GM23338 (cell line): ENCODE measurements at regions not wholly inside any gene's neighbourhood (a gene's known extent, or its start where the extent isn't known, plus 50 kb on each side); places are given as distances from the start of the nearest gene placed in this dataset.

ENCODE experiments used
- EZH2 ChIP-seq: fragments of 200-600 bp; sonication (generic); IDR thresholded peaks from one replicate; pipeline ENCODE4 v1.8.0; 2017; ENCODE audit warnings: antibody characterized with exemption, mild to moderate bottlenecking, low read depth; ENCODE audit not compliant: unreplicated experiment
- EZH2phosphoT487 ChIP-seq: fragments of 200-600 bp; sonication (generic); IDR thresholded peaks from one replicate; pipeline ENCODE4 v1.8.1; 2018; ENCODE audit warnings: antibody characterized with exemption; ENCODE audit not compliant: unreplicated experiment
- JUNB ChIP-seq: IDR thresholded peaks from one replicate; pipeline ENCODE4 v1.6.1; 2016; ENCODE audit warnings: antibody characterized with exemption; ENCODE audit not compliant: unreplicated experiment
- TF ChIP-seq, protein P1 (sequence below), 2 experiments: fragments of 200-600 bp in 1 of 2; sonication (generic) in 1 of 2; conservative IDR thresholded peaks; 2 replicates each; pipeline versions ENCODE4 v1.5.1 to v1.6.1; 2016 to 2017; ENCODE audit warnings: antibody characterized with exemption in 2 of 2, low read depth in 2 of 2, mild to moderate bottlenecking in 2 of 2, moderate library complexity in 1 of 2
- TF ChIP-seq, protein P2 (sequence below): IDR thresholded peaks from one replicate; pipeline ENCODE4 v1.6.1; 2018; ENCODE audit warnings: antibody characterized with exemption; ENCODE audit not compliant: unreplicated experiment

DNA sequence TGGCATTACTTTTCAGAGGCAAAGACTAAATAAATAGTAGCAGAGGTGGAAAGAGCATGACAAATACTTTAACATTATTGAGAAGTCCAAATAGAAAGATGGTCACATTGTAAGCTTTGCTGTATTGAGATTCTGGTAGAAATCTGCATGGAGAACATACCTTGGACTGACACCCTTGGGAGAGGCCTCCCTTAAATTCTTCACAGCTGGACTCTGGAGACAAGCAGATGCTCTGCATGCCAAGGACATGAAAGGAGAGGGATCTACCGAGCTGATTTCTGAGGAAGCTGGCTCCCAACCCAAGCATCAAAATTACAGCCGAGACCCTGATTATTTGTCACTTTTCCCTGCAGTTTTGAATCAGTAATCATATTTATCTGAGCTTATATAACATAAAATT, 212.5 kb upstream of the COL8A1 start:
- TF ChIP-seq, protein P1, sequence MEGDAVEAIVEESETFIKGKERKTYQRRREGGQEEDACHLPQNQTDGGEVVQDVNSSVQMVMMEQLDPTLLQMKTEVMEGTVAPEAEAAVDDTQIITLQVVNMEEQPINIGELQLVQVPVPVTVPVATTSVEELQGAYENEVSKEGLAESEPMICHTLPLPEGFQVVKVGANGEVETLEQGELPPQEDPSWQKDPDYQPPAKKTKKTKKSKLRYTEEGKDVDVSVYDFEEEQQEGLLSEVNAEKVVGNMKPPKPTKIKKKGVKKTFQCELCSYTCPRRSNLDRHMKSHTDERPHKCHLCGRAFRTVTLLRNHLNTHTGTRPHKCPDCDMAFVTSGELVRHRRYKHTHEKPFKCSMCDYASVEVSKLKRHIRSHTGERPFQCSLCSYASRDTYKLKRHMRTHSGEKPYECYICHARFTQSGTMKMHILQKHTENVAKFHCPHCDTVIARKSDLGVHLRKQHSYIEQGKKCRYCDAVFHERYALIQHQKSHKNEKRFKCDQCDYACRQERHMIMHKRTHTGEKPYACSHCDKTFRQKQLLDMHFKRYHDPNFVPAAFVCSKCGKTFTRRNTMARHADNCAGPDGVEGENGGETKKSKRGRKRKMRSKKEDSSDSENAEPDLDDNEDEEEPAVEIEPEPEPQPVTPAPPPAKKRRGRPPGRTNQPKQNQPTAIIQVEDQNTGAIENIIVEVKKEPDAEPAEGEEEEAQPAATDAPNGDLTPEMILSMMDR (conservative IDR thresholded peaks at IDR 0.05; ENCODE audit: low read depth in 2 of 2): no peak
- TF ChIP-seq EZH2 (no peak), JUNB (no peak), EZH2phosphoT487 (no peak)
- TF ChIP-seq, protein P2, sequence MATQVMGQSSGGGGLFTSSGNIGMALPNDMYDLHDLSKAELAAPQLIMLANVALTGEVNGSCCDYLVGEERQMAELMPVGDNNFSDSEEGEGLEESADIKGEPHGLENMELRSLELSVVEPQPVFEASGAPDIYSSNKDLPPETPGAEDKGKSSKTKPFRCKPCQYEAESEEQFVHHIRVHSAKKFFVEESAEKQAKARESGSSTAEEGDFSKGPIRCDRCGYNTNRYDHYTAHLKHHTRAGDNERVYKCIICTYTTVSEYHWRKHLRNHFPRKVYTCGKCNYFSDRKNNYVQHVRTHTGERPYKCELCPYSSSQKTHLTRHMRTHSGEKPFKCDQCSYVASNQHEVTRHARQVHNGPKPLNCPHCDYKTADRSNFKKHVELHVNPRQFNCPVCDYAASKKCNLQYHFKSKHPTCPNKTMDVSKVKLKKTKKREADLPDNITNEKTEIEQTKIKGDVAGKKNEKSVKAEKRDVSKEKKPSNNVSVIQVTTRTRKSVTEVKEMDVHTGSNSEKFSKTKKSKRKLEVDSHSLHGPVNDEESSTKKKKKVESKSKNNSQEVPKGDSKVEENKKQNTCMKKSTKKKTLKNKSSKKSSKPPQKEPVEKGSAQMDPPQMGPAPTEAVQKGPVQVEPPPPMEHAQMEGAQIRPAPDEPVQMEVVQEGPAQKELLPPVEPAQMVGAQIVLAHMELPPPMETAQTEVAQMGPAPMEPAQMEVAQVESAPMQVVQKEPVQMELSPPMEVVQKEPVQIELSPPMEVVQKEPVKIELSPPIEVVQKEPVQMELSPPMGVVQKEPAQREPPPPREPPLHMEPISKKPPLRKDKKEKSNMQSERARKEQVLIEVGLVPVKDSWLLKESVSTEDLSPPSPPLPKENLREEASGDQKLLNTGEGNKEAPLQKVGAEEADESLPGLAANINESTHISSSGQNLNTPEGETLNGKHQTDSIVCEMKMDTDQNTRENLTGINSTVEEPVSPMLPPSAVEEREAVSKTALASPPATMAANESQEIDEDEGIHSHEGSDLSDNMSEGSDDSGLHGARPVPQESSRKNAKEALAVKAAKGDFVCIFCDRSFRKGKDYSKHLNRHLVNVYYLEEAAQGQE: no peak
